GM21390 (cell line): ENCODE measurements at regions not wholly inside any gene's neighbourhood (a gene's known extent, or its start where the extent isn't known, plus 50 kb on each side); places are given as distances from the start of the nearest gene placed in this dataset.

Experiments
- ATAC-seq: cut with Tn5 transposase; IDR thresholded peaks from one replicate; pipeline ENCODE4 v1.9.1; 2021; ENCODE audit not compliant: unreplicated experiment

GRCh38 chr11:115572551-115572950 lies 68.3 kb upstream of the CADM1 start:
- ATAC-seq, result no peak

- no peak for ATAC-seq
These were observed 62.1 kb upstream of the CADM1 start for GRCh38 chr11:115566180-115566764.

- no peak for ATAC-seq
These were observed 60.6 kb upstream of the CADM1 start for GRCh38 chr11:115564851-115565250.

- no peak for ATAC-seq
These were observed 56.9 kb upstream of the CADM1 start for GRCh38 chr11:115561116-115561515.

GRCh38 chr11:115558635-115559034 lies 54.4 kb upstream of the CADM1 start:
- ATAC-seq, result no peak

DNA sequence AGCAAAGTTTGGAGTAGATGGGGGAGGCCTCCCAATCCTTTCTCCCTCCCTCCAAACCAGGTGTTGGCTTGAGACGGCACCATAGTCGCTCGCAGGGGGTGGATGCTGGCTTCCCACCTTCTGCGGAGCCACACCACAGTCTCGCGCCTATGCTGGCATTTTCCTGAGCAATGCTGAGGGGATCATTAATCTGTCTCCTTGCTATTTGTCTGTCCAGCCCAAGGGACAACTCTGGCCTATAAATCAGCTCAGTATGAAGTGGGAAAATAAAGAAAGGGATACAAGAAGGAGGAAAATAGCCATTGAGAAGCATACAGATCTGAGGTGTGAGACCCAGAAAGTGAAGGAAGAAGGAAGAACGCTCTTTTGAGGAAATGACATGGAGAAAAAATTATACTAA lies 53.5 kb upstream of the CADM1 start:
- no peak for ATAC-seq

GRCh38 chr11:115556984-115557383 lies 52.8 kb upstream of the CADM1 start:
- no peak for ATAC-seq

DNA sequence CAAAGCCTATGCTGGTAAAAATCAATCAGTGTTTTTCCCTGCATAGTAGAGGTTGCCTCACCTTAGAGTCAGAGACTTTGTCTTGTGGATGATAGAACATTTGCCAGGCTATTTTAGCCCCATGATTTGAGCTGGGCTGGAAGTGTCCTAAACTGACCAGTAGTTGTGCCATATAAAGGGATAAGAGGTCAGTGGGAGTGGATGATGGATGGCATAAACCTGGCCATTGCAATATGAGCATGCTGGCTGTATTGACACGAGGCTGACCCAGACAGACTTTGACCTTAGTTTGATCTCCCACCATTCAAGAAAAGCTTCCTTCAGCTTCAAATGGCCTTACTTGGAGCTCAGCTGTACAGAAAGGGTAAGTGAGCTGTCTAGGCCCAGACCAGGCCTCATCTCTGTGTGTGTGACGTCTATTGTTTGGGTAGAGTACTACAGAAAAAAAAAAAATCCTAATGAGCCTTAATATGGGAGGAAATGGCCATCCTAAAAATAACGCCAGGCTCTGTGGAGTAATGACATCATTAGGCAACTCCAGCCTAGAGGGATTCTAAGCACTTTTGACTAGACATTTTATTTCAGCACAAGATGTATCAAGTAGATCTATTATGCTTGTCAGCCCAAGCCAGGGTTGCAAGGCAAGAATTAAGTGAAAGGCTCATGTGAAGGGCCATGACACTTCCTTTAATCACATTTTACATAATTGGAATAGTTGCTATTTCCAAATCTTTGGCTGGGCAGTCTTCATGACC lies 51.3 kb upstream of the CADM1 start:
- no peak for ATAC-seq
